OCI-LY3 (cell line): ENCODE measurements at regions not wholly inside any gene's neighbourhood (a gene's known extent, or its start where the extent isn't known, plus 50 kb on each side); places are given as distances from the start of the nearest gene placed in this dataset.

Experiments used
- H2AFZ ChIP-seq: fragments of 200-600, 300-600 bp; shearing (Covaris generic); 2 replicates; pipeline ENCODE4 v1.6.0; 2014; ENCODE audit warnings: antibody characterized with exemption, low read depth, low read length
- H3K27ac ChIP-seq: fragments of 200-600, 300-600 bp; sonication (generic); 2 replicates; pipeline ENCODE4 v1.5.1; 2014; ENCODE audit warnings: mild to moderate bottlenecking, low read length, moderate library complexity, mixed read lengths
- H3K27me3 ChIP-seq: fragments of 200-600, 300-600 bp; sonication (generic); 2 replicates; pipeline ENCODE4 v1.6.1; 2014; ENCODE audit warnings: low read depth, low read length, mixed read lengths
- H3K36me3 ChIP-seq: fragments of 200-600, 300-600 bp; sonication (generic); replicated peaks from 2 replicates; pipeline ENCODE3; 2014; ENCODE audit warnings: low read depth, low read length, mixed read lengths
- H3K4me1 ChIP-seq: fragments of 300-600, 200-600 bp; sonication (generic); 2 replicates; pipeline ENCODE4 v1.6.1; 2014; ENCODE audit warnings: low read length, mixed read lengths
- H3K4me2 ChIP-seq: fragments of 200-600, 300-600 bp; sonication (generic); 2 replicates; pipeline ENCODE4 v1.6.1; 2014; ENCODE audit warnings: low read length, mixed read lengths
- H3K4me3 ChIP-seq: fragments of 300-600, 200-600 bp; sonication (generic); 2 replicates; pipeline ENCODE4 v1.5.1; 2014; ENCODE audit warnings: antibody characterized with exemption, mild to moderate bottlenecking, low read length, moderate library complexity
- H3K79me2 ChIP-seq: fragments of 300-600, 200-600 bp; shearing (Covaris generic); 2 replicates; pipeline ENCODE4 v1.6.1; 2014; ENCODE audit warnings: mild to moderate bottlenecking, low read length, mixed read lengths
- H3K9ac ChIP-seq: fragments of 300-600, 200-600 bp; shearing (Covaris generic); 2 replicates; pipeline ENCODE4 v1.6.0; 2014; ENCODE audit warnings: mild to moderate bottlenecking, low read length, moderate library complexity
- H3K9me3 ChIP-seq: fragments of 200-600, 300-600 bp; shearing (Covaris generic); 2 replicates; pipeline ENCODE4 v1.6.1; 2014; ENCODE audit warnings: low read length, mixed read lengths; ENCODE audit not compliant: insufficient read depth
- H4K20me1 ChIP-seq: fragments of 200-600, 300-600 bp; sonication (generic); 2 replicates; pipeline ENCODE4 v1.6.1; 2016; ENCODE audit warnings: low read length, mixed read lengths; ENCODE audit not compliant: insufficient read depth
- EZH2phosphoT487 ChIP-seq: fragments of 200-600 bp; shearing (Covaris generic); IDR thresholded peaks from 2 replicates; pipeline ENCODE4 v1.6.1; 2018; ENCODE audit warnings: antibody characterized with exemption, mixed run types, low read depth
- TF ChIP-seq, protein P1 (sequence below): fragments of 200-600, 300-600 bp; sonication (generic); IDR thresholded peaks from 2 replicates; pipeline ENCODE4 v1.5.1; 2014; ENCODE audit warnings: antibody characterized with exemption, low read length, low read depth

DNA sequence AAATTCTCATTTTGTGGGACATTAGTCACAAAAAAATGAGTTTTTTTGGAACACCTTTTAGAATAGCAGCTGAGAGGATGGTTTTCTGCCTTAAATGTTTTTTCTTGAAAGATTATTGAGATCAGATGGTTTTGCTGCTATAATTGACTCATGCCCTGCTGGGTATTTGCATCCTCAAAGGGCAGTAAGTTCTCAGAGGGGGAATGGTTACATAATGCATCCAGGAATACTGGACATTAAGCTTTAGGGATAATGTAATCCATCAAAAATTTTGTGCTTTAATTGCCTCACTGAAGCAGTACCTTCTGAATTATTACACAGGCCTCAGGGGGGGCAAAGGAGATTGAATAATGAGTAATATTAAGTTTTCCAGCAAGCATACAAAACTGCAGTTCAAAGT, 866.3 kb upstream of the SPRY2 start:
- H3K27me3 ChIP-seq, result no peaks in the 10 kb centered on the region
- no peak overlapping the region for H3K4me3 ChIP-seq
- H3K4me1 ChIP-seq, result no peaks in the 10 kb centered on the region
- 0 out of 2 replicates have a peak, but pooled peaks cover 7% of the 10 kb centered on the region for H3K9me3 ChIP-seq
- no peaks in the 10 kb centered on the region for H3K36me3 ChIP-seq
- H2AFZ ChIP-seq, result no peak overlapping the region
- no peak overlapping the region for H3K27ac ChIP-seq
- no peaks in the 10 kb centered on the region for H3K79me2 ChIP-seq
- H3K9ac ChIP-seq, result no peak overlapping the region
- no peak overlapping the region for H3K4me2 ChIP-seq
- no peak for TF ChIP-seq EZH2phosphoT487
- TF ChIP-seq, protein P1, sequence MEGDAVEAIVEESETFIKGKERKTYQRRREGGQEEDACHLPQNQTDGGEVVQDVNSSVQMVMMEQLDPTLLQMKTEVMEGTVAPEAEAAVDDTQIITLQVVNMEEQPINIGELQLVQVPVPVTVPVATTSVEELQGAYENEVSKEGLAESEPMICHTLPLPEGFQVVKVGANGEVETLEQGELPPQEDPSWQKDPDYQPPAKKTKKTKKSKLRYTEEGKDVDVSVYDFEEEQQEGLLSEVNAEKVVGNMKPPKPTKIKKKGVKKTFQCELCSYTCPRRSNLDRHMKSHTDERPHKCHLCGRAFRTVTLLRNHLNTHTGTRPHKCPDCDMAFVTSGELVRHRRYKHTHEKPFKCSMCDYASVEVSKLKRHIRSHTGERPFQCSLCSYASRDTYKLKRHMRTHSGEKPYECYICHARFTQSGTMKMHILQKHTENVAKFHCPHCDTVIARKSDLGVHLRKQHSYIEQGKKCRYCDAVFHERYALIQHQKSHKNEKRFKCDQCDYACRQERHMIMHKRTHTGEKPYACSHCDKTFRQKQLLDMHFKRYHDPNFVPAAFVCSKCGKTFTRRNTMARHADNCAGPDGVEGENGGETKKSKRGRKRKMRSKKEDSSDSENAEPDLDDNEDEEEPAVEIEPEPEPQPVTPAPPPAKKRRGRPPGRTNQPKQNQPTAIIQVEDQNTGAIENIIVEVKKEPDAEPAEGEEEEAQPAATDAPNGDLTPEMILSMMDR, result no peak
- H4K20me1 ChIP-seq, result no peaks in the 10 kb centered on the region

DNA sequence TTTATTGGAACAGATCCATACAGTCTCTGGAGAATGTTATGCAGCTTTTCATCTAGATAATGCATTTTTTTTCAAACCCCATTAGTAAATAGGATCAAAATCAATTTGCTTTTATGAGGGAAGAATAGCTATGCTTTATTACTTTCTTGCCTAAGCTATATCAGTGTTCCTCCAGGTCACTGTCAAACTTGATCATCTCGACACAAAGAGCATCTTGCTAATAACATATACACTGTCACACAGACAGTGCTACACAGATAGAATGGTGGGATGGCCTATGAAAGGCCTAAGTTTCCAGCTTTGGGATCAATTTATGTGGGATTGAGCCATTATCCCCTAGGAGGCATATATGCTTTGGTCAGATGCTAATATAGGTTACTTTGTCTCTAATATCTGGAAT, 862.9 kb upstream of the SPRY2 start:
- Histone ChIP-seq H3K79me2 (no peaks in the 10 kb centered on the region), H3K36me3 (no peaks in the 10 kb centered on the region), H3K9me3 (0 out of 2 replicates have a peak, but pooled peaks cover 7% of the 10 kb centered on the region), H2AFZ (no peak overlapping the region), H3K4me1 (no peaks in the 10 kb centered on the region), H3K9ac (no peak overlapping the region), H4K20me1 (no peaks in the 10 kb centered on the region), H3K27me3 (no peaks in the 10 kb centered on the region), H3K4me2 (no peak overlapping the region), H3K27ac (no peak overlapping the region), H3K4me3 (no peak overlapping the region)
- no peak for TF ChIP-seq EZH2phosphoT487
- TF ChIP-seq, protein P1, result no peak

DNA sequence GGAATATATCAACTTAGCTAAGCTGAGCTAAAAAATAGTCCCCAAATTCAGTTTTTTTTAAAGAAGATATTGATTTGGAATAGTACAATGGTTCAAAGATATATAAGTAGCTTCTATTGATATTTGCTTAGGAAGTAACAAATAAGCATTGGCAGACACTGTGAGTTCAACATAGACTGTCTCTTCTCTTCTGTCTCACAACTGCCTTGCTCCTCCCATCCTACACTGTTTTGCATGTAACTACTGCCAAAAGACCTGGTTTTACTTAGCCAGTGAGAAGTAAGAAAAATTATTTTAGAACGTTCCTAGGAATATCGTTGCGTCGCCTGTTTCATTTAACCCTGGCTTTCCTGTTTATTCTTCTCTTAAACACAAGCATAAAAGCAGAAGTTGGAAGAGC, 859.0 kb upstream of the SPRY2 start:
- H3K4me3 ChIP-seq, result no peak overlapping the region
- H3K9ac ChIP-seq, result no peak overlapping the region
- H2AFZ ChIP-seq, result no peak overlapping the region
- no peak overlapping the region for H3K27ac ChIP-seq
- no peaks in the 10 kb centered on the region for H3K9me3 ChIP-seq
- TF ChIP-seq, protein P1, result no peak
- TF ChIP-seq EZH2phosphoT487, result no peak
- H4K20me1 ChIP-seq, result no peaks in the 10 kb centered on the region
- no peak overlapping the region for H3K4me2 ChIP-seq
- no peaks in the 10 kb centered on the region for H3K27me3 ChIP-seq
- H3K4me1 ChIP-seq, result no peaks in the 10 kb centered on the region
- H3K36me3 ChIP-seq, result no peaks in the 10 kb centered on the region
- no peaks in the 10 kb centered on the region for H3K79me2 ChIP-seq

DNA sequence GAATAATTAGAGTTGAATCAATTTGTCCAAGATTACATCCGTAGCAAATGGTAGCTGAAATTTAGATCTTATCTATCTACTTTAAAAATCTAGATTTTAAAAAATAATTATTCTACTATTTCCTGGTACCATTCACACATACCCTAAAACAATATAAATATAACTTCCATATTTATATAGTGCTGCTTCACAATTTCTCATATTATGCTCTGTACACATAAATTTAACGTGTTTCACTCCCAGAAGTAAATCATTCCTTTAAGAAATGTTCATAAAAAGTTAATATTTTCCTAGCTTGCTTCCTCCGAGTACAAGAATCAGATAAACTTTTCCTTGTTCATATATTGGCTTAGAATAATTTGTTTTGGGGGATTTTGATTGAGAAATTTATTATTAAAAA, 857.0 kb upstream of the SPRY2 start:
- H3K4me3 ChIP-seq, result no peak overlapping the region
- H3K4me2 ChIP-seq, result no peak overlapping the region
- no peak overlapping the region for H3K27ac ChIP-seq
- H4K20me1 ChIP-seq, result no peaks in the 10 kb centered on the region
- H2AFZ ChIP-seq, result no peak overlapping the region
- H3K9me3 ChIP-seq, result no peaks in the 10 kb centered on the region
- no peak overlapping the region for H3K9ac ChIP-seq
- no peak for TF ChIP-seq EZH2phosphoT487
- TF ChIP-seq, protein P1, result no peak
- H3K36me3 ChIP-seq, result no peaks in the 10 kb centered on the region
- no peaks in the 10 kb centered on the region for H3K79me2 ChIP-seq
- no peaks in the 10 kb centered on the region for H3K4me1 ChIP-seq
- H3K27me3 ChIP-seq, result no peaks in the 10 kb centered on the region
